ENCODE measurements at regions not wholly inside any gene's neighbourhood (a gene's known extent, or its start where the extent isn't known, plus 50 kb on each side); places are given as distances from the start of the nearest gene placed in this dataset.

- no peak for DNase-seq (ENCODE audit: extremely low read depth, insufficient read length)
- H3K4me3 ChIP-seq (replicated peaks; ENCODE audit: low read depth, low read length), result no peak overlapping the region
- no peak for TF ChIP-seq CTCF (IDR thresholded peaks at IDR 0.05; ENCODE audit: insufficient read depth, low read length, poor library complexity, severe bottlenecking)
- H3K27me3 ChIP-seq (replicated peaks; ENCODE audit: control insufficient read depth, insufficient read depth, low read length), result no peaks in the 10 kb centered on the region
- H3K36me3 ChIP-seq (ENCODE audit: control insufficient read depth, insufficient read depth, low read length), result no peaks in the 10 kb centered on the region
Measured at GRCh38 chr19:31098836-31099235, 250.4 kb downstream of the TSHZ3 start.

- no peak for DNase-seq (ENCODE audit: extremely low read depth, insufficient read length)
- no peaks in the 10 kb centered on the region for H3K36me3 ChIP-seq (ENCODE audit: control insufficient read depth, insufficient read depth, low read length)
- H3K4me3 ChIP-seq (replicated peaks; ENCODE audit: low read depth, low read length), result no peak overlapping the region
- no peak for TF ChIP-seq CTCF (IDR thresholded peaks at IDR 0.05; ENCODE audit: insufficient read depth, low read length, poor library complexity, severe bottlenecking)
- H3K27me3 ChIP-seq (replicated peaks; ENCODE audit: control insufficient read depth, insufficient read depth, low read length), result no peaks in the 10 kb centered on the region
Measured at GRCh38 chr19:31096935-31097545, 252.2 kb downstream of the TSHZ3 start.

GRCh38 chr19:31096062-31096830, 253.0 kb downstream of the TSHZ3 start:
- DNase-seq (ENCODE audit: extremely low read depth, insufficient read length), result no peak
- no peak for TF ChIP-seq CTCF (IDR thresholded peaks at IDR 0.05; ENCODE audit: insufficient read depth, low read length, poor library complexity, severe bottlenecking)
- no peak overlapping the region for H3K4me3 ChIP-seq (replicated peaks; ENCODE audit: low read depth, low read length)
- no peaks in the 10 kb centered on the region for H3K36me3 ChIP-seq (ENCODE audit: control insufficient read depth, insufficient read depth, low read length)
- no peaks in the 10 kb centered on the region for H3K27me3 ChIP-seq (replicated peaks; ENCODE audit: control insufficient read depth, insufficient read depth, low read length)

- Histone ChIP-seq H3K27me3 (replicated peaks; ENCODE audit: control insufficient read depth, insufficient read depth, low read length) (no peaks in the 10 kb centered on the region), H3K36me3 (ENCODE audit: control insufficient read depth, insufficient read depth, low read length) (no peaks in the 10 kb centered on the region), H3K4me3 (replicated peaks; ENCODE audit: low read depth, low read length) (no peak overlapping the region)
- DNase-seq (ENCODE audit: extremely low read depth, insufficient read length), result no peak
- TF ChIP-seq CTCF (IDR thresholded peaks at IDR 0.05; ENCODE audit: insufficient read depth, low read length, poor library complexity, severe bottlenecking), result no peak
Measured at GRCh38 chr19:31095100-31095804, 254.0 kb downstream of the TSHZ3 start.

GRCh38 chr19:31092274-31092673, 257.0 kb downstream of the TSHZ3 start:
- DNase-seq (ENCODE audit: extremely low read depth, insufficient read length), result no peak
- H3K27me3 ChIP-seq (replicated peaks; ENCODE audit: control insufficient read depth, insufficient read depth, low read length), result no peaks in the 10 kb centered on the region

More at GRCh38 chr19:31092274-31092673, 257.0 kb downstream of the TSHZ3 start:
- Histone ChIP-seq H3K36me3 (ENCODE audit: control insufficient read depth, insufficient read depth, low read length) (no peaks in the 10 kb centered on the region), H3K4me3 (replicated peaks; ENCODE audit: low read depth, low read length) (no peak overlapping the region)
- TF ChIP-seq CTCF (IDR thresholded peaks at IDR 0.05; ENCODE audit: insufficient read depth, low read length, poor library complexity, severe bottlenecking), result no peak
